Naive thymus-derived CD4-positive, alpha-beta T cell (primary cell): ENCODE measurements at regions not wholly inside any gene's neighbourhood (a gene's known extent, or its start where the extent isn't known, plus 50 kb on each side); places are given as distances from the start of the nearest gene placed in this dataset.

ENCODE experiments used
- ATAC-seq: fragments of 150-1000 bp; cut with Tn5 transposase; 2 replicates; pipeline ENCODE4 v1.10.0; 2021; ENCODE audit warnings: mild to moderate bottlenecking, moderate library complexity
- CTCF ChIA-PET: fragments of 350-600 bp; sonication (Branson Sonifier 250); formaldehyde crosslinking; loops from one replicate; lab custom pipeline; 2021; ENCODE audit warnings: antibody characterized with exemption; lab: Charles Lee
- POLR2A ChIA-PET: fragments of 350-600 bp; sonication (Branson Sonifier 250); formaldehyde crosslinking; loops from one replicate; lab custom pipeline; 2021; ENCODE audit warnings: antibody characterized with exemption, inconsistent platforms; lab: Charles Lee
- DNase-seq, 9 donors: peaks; one replicate each; pipeline versions ENCODE4 v3.0.0 to v3.0.0-alpha.2; 2020 to 2022; ENCODE audit warnings: mixed read lengths in 1 of 9
- H3K27ac ChIP-seq: one replicate; pipeline ENCODE4 v1.7.0; 2013; ENCODE audit warnings: mild to moderate bottlenecking, low read depth, low read length, moderate library complexity
- H3K27me3 ChIP-seq, 2 donors: one replicate each; pipeline ENCODE4 v1.7.0; 2013; ENCODE audit warnings: low read length in 2 of 2, mild to moderate bottlenecking in 2 of 2, moderate library complexity in 2 of 2; ENCODE audit not compliant: control insufficient read depth in 2 of 2, insufficient read depth in 2 of 2
- H3K36me3 ChIP-seq, 3 experiments: 1 replicate in 2 of 3; 2 replicates in 1 of 3; pipeline ENCODE4 v1.7.0; 2013; ENCODE audit warnings: low read length in 3 of 3, mild to moderate bottlenecking in 3 of 3, moderate library complexity in 1 of 3; ENCODE audit not compliant: insufficient read depth in 3 of 3, control insufficient read depth in 2 of 3
- H3K4me1 ChIP-seq, 2 donors: one replicate each; pipeline ENCODE4 v1.7.0; 2013; ENCODE audit warnings: low read length in 2 of 2, mild to moderate bottlenecking in 2 of 2, moderate library complexity in 1 of 2; ENCODE audit not compliant: control insufficient read depth in 2 of 2, insufficient read depth in 2 of 2
- H3K4me3 ChIP-seq: 2 replicates; pipeline ENCODE4 v1.7.0; 2013; ENCODE audit warnings: mild to moderate bottlenecking, low read length
- H3K9me3 ChIP-seq, 3 experiments: 1 replicate in 2 of 3; 2 replicates in 1 of 3; pipeline ENCODE4 v1.7.0; 2013; ENCODE audit warnings: low read length in 3 of 3; ENCODE audit not compliant: control insufficient read depth in 2 of 3
- H3K27ac Mint-ChIP-seq, 9 donors: one replicate each; pipeline ENCODE4 v1.8.0; 2020 to 2022; ENCODE audit warnings: mixed read lengths in 9 of 9, mild to moderate bottlenecking in 8 of 9, moderate library complexity in 5 of 9, inconsistent platforms in 2 of 9
- H3K27me3 Mint-ChIP-seq, 5 donors: one replicate each; pipeline ENCODE4 v1.8.0; 2021 to 2022; ENCODE audit warnings: mixed read lengths in 5 of 5, mild to moderate bottlenecking in 1 of 5
- H3K36me3 Mint-ChIP-seq, 5 donors: one replicate each; pipeline ENCODE4 v1.8.0; 2020 to 2022; ENCODE audit warnings: mixed read lengths in 5 of 5, mild to moderate bottlenecking in 3 of 5, inconsistent platforms in 1 of 5
- H3K4me1 Mint-ChIP-seq, 7 donors: one replicate each; pipeline ENCODE4 v1.8.0; 2020 to 2022; ENCODE audit warnings: mixed read lengths in 7 of 7, mild to moderate bottlenecking in 3 of 7, inconsistent platforms in 1 of 7
- H3K4me3 Mint-ChIP-seq, 10 donors: one replicate each; pipeline ENCODE4 v1.8.0; 2020 to 2022; ENCODE audit warnings: mild to moderate bottlenecking in 10 of 10, mixed read lengths in 10 of 10, moderate library complexity in 6 of 10, inconsistent platforms in 2 of 10
- H3K9me3 Mint-ChIP-seq, 11 donors: one replicate each; pipeline ENCODE4 v1.8.0; 2020 to 2022; ENCODE audit warnings: mixed read lengths in 11 of 11, mild to moderate bottlenecking in 4 of 11, inconsistent platforms in 1 of 11, moderate library complexity in 1 of 11
- intact Hi-C, 2 donors: fragments of 100-400 bp; cut with micrococcal nuclease; formaldehyde crosslinking; loops; one replicate each; pipeline ENCODE4 v1.15.1; 2023

- ChIA-PET POLR2A (no interaction called here), CTCF (no interaction called here)
- H3K4me1 Mint-ChIP-seq, result no peaks in the 10 kb centered on the region
- Histone ChIP-seq H3K4me1 (no peaks in the 10 kb centered on the region), H3K4me3 (no peak overlapping the region), H3K9me3 (no peaks in the 10 kb centered on the region), H3K27me3 (no peaks in the 10 kb centered on the region), H3K36me3 (no peaks in the 10 kb centered on the region), H3K27ac (no peak overlapping the region)
- no peak for DNase-seq
- no peak overlapping the region for H3K4me3 Mint-ChIP-seq
- H3K27me3 Mint-ChIP-seq, result peaks cover 6 to 13% (median 9%) of the 10 kb centered on the region in 5 donors
- H3K9me3 Mint-ChIP-seq, result peaks cover 0 to 6% (median 2%) of the 10 kb centered on the region in 11 donors
- intact Hi-C loops, result no loop called here
- no peaks in the 10 kb centered on the region for H3K36me3 Mint-ChIP-seq
- H3K27ac Mint-ChIP-seq, result no peak overlapping the region
- ATAC-seq, result no peak
These were observed 532.6 kb downstream of the TMEM182 start for GRCh38 chr2:103294420-103294819.

GRCh38 chr2:103295591-103295990 lies 533.8 kb downstream of the TMEM182 start:
- peaks cover 0 to 6% (median 4%) of the 10 kb centered on the region in 11 donors for H3K9me3 Mint-ChIP-seq
- H3K27me3 Mint-ChIP-seq, result peaks cover 6 to 13% (median 9%) of the 10 kb centered on the region in 5 donors

GRCh38 chr2:103324671-103325070 lies 562.8 kb downstream of the TMEM182 start:
- Mint-ChIP-seq H3K4me3 (no peak overlapping the region), H3K27me3 (no peaks in the 10 kb centered on the region), H3K36me3 (no peaks in the 10 kb centered on the region), H3K4me1 (no peaks in the 10 kb centered on the region), H3K9me3 (peaks cover 0 to 9% (median 0%) of the 10 kb centered on the region in 11 donors), H3K27ac (no peak overlapping the region)
- Histone ChIP-seq H3K4me1 (no peaks in the 10 kb centered on the region), H3K4me3 (no peak overlapping the region), H3K9me3 (no peaks in the 10 kb centered on the region), H3K36me3 (no peaks in the 10 kb centered on the region), H3K27me3 (no peaks in the 10 kb centered on the region), H3K27ac (no peak overlapping the region)
- DNase-seq, result no peak
- CTCF ChIA-PET, result no interaction called here
- POLR2A ChIA-PET, result no interaction called here
- no peak for ATAC-seq
- intact Hi-C loops, result no loop called here

More at GRCh38 chr2:103295591-103295990, 533.8 kb downstream of the TMEM182 start:
- DNase-seq (no peak), ATAC-seq (no peak)
- H3K4me3 Mint-ChIP-seq, result no peak overlapping the region
- Histone ChIP-seq H3K27me3 (no peaks in the 10 kb centered on the region), H3K4me1 (no peaks in the 10 kb centered on the region), H3K9me3 (no peaks in the 10 kb centered on the region), H3K4me3 (no peak overlapping the region), H3K36me3 (no peaks in the 10 kb centered on the region), H3K27ac (no peak overlapping the region)
- H3K27ac Mint-ChIP-seq, result no peak overlapping the region
- CTCF ChIA-PET, result no interaction called here
- H3K36me3 Mint-ChIP-seq, result no peaks in the 10 kb centered on the region
- H3K4me1 Mint-ChIP-seq, result no peaks in the 10 kb centered on the region
- POLR2A ChIA-PET, result no interaction called here
- intact Hi-C loops, result no loop called here

GRCh38 chr2:103327386-103327785 lies 565.6 kb downstream of the TMEM182 start:
- intact Hi-C loops, result no loop called here
- H3K27me3 Mint-ChIP-seq, result no peaks in the 10 kb centered on the region
- ChIA-PET POLR2A (no interaction called here), CTCF (no interaction called here)
- no peak overlapping the region for H3K4me3 ChIP-seq
- no peak overlapping the region for H3K27ac ChIP-seq
- ATAC-seq (no peak), DNase-seq (no peak)
- no peaks in the 10 kb centered on the region for H3K9me3 ChIP-seq
- no peaks in the 10 kb centered on the region for H3K27me3 ChIP-seq
- no peaks in the 10 kb centered on the region for H3K36me3 ChIP-seq
- H3K36me3 Mint-ChIP-seq, result no peaks in the 10 kb centered on the region
- H3K9me3 Mint-ChIP-seq, result peaks cover 0 to 7% (median 1%) of the 10 kb centered on the region in 11 donors
- H3K4me1 Mint-ChIP-seq, result no peaks in the 10 kb centered on the region
- no peak overlapping the region for H3K27ac Mint-ChIP-seq
- H3K4me3 Mint-ChIP-seq, result no peak overlapping the region
- H3K4me1 ChIP-seq, result no peaks in the 10 kb centered on the region

GRCh38 chr2:103327966-103328365 lies 566.1 kb downstream of the TMEM182 start:
- no peak for ATAC-seq
- Mint-ChIP-seq H3K4me3 (no peak overlapping the region), H3K27ac (no peak overlapping the region), H3K4me1 (no peaks in the 10 kb centered on the region), H3K9me3 (peaks cover 0 to 6% (median 1%) of the 10 kb centered on the region in 11 donors), H3K27me3 (no peaks in the 10 kb centered on the region), H3K36me3 (no peaks in the 10 kb centered on the region)
- H3K36me3 ChIP-seq, result no peaks in the 10 kb centered on the region
- no peak overlapping the region for H3K27ac ChIP-seq
- H3K9me3 ChIP-seq, result no peaks in the 10 kb centered on the region
- POLR2A ChIA-PET, result no interaction called here
- intact Hi-C loops, result no loop called here
- CTCF ChIA-PET, result no interaction called here
- no peak for DNase-seq
- H3K4me1 ChIP-seq, result no peaks in the 10 kb centered on the region
- no peak overlapping the region for H3K4me3 ChIP-seq
- H3K27me3 ChIP-seq, result no peaks in the 10 kb centered on the region

- H3K27ac ChIP-seq, result no peak overlapping the region
- DNase-seq, result no peak
- H3K36me3 Mint-ChIP-seq, result no peaks in the 10 kb centered on the region
- no peak overlapping the region for H3K27ac Mint-ChIP-seq
- H3K4me3 ChIP-seq, result no peak overlapping the region
- H3K27me3 Mint-ChIP-seq, result no peaks in the 10 kb centered on the region
- no peaks in the 10 kb centered on the region for H3K36me3 ChIP-seq
- ChIA-PET CTCF (no interaction called here), POLR2A (no interaction called here)
- ATAC-seq, result no peak
- intact Hi-C loops, result no loop called here
- no peaks in the 10 kb centered on the region for H3K4me1 Mint-ChIP-seq
- no peaks in the 10 kb centered on the region for H3K27me3 ChIP-seq
- H3K4me1 ChIP-seq, result no peaks in the 10 kb centered on the region
- no peak overlapping the region for H3K4me3 Mint-ChIP-seq
- H3K9me3 ChIP-seq, result no peaks in the 10 kb centered on the region
- H3K9me3 Mint-ChIP-seq, result peaks cover 0 to 4% (median 0%) of the 10 kb centered on the region in 11 donors
These were observed 573.6 kb downstream of the TMEM182 start for GRCh38 chr2:103335403-103335802.

GRCh38 chr2:103338819-103339218 lies 577.0 kb downstream of the TMEM182 start:
- Mint-ChIP-seq H3K27me3 (no peaks in the 10 kb centered on the region), H3K4me1 (no peaks in the 10 kb centered on the region), H3K9me3 (peaks cover 0 to 8% (median 0%) of the 10 kb centered on the region in 11 donors), H3K4me3 (no peak overlapping the region), H3K27ac (no peak overlapping the region), H3K36me3 (no peaks in the 10 kb centered on the region)
- POLR2A ChIA-PET, result no interaction called here
- CTCF ChIA-PET, result no interaction called here
- Histone ChIP-seq H3K9me3 (no peaks in the 10 kb centered on the region), H3K4me3 (no peak overlapping the region), H3K4me1 (no peaks in the 10 kb centered on the region), H3K27ac (no peak overlapping the region), H3K27me3 (no peaks in the 10 kb centered on the region), H3K36me3 (no peaks in the 10 kb centered on the region)
- no peak for DNase-seq
- no peak for ATAC-seq
- intact Hi-C loops, result no loop called here
